Calu3 (cell line): ENCODE measurements at regions not wholly inside any gene's neighbourhood (a gene's known extent, or its start where the extent isn't known, plus 50 kb on each side); places are given as distances from the start of the nearest gene placed in this dataset.

ENCODE experiments used
- BruUV-seq: library from RNA; stranded (reverse); fragments of 400-500 nt; replicated peaks from 2 replicates; lab custom pipeline; 2021; lab: Mats Ljungman, UMichigan
- CTCF ChIA-PET: fragments of 300-600 bp; sonication (Branson Sonifier 250); formaldehyde crosslinking; loops from one replicate; lab custom pipeline; 2022; ENCODE audit warnings: antibody characterized with exemption; lab: Charles Lee
- DNase-seq: peaks from one replicate; pipeline ENCODE4 v3.0.0; 2022
- H3K27ac Mint-ChIP-seq: one replicate; pipeline ENCODE4 v1.8.0; 2022; ENCODE audit warnings: mixed read lengths; ENCODE audit not compliant: unreplicated experiment
- H3K27me3 Mint-ChIP-seq: one replicate; pipeline ENCODE4 v1.8.0; 2022; ENCODE audit warnings: mixed read lengths; ENCODE audit not compliant: unreplicated experiment
- H3K36me3 Mint-ChIP-seq: one replicate; pipeline ENCODE4 v1.8.0; 2022; ENCODE audit warnings: mild to moderate bottlenecking, moderate library complexity, mixed read lengths; ENCODE audit not compliant: insufficient read depth, unreplicated experiment
- H3K4me1 Mint-ChIP-seq: one replicate; pipeline ENCODE4 v1.8.0; 2022; ENCODE audit warnings: mild to moderate bottlenecking, low read depth, mixed read lengths; ENCODE audit not compliant: unreplicated experiment
- H3K4me3 Mint-ChIP-seq: one replicate; pipeline ENCODE4 v1.8.0; 2022; ENCODE audit warnings: mild to moderate bottlenecking, low read depth, moderate library complexity, mixed read lengths; ENCODE audit not compliant: unreplicated experiment
- H3K9me3 Mint-ChIP-seq: one replicate; pipeline ENCODE4 v1.8.0; 2022; ENCODE audit warnings: low read depth, mixed read lengths; ENCODE audit not compliant: unreplicated experiment
- intact Hi-C: fragments of 100-400 bp; cut with micrococcal nuclease; formaldehyde crosslinking; loops from one replicate; pipeline ENCODE4 v1.10.0; 2022; ENCODE audit not compliant: unreplicated experiment
- TF ChIP-seq, protein P1 (sequence below): fragments of 200-600 bp; IDR thresholded peaks from one replicate; pipeline ENCODE4 v1.8.0; 2022; ENCODE audit warnings: antibody characterized with exemption; ENCODE audit not compliant: unreplicated experiment

GRCh38 chr16:74035816-74036215 is 260.8 kb upstream of the PSMD7 start:
- Mint-ChIP-seq H3K4me1 (no peaks in the 10 kb centered on the region), H3K4me3 (no peak overlapping the region), H3K27me3 (peaks cover 28% of the 10 kb centered on the region), H3K36me3 (no peaks in the 10 kb centered on the region), H3K9me3 (no peaks in the 10 kb centered on the region), H3K27ac (no peak overlapping the region)
- TF ChIP-seq, protein P1, sequence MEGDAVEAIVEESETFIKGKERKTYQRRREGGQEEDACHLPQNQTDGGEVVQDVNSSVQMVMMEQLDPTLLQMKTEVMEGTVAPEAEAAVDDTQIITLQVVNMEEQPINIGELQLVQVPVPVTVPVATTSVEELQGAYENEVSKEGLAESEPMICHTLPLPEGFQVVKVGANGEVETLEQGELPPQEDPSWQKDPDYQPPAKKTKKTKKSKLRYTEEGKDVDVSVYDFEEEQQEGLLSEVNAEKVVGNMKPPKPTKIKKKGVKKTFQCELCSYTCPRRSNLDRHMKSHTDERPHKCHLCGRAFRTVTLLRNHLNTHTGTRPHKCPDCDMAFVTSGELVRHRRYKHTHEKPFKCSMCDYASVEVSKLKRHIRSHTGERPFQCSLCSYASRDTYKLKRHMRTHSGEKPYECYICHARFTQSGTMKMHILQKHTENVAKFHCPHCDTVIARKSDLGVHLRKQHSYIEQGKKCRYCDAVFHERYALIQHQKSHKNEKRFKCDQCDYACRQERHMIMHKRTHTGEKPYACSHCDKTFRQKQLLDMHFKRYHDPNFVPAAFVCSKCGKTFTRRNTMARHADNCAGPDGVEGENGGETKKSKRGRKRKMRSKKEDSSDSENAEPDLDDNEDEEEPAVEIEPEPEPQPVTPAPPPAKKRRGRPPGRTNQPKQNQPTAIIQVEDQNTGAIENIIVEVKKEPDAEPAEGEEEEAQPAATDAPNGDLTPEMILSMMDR: peak; percentile 37
- intact Hi-C loops: loop anchor here (1.0 to 10.0 kb wide), 5 partner anchors 79 to 1531 kb away; no protein-coding TSS in a partner anchor
- DNase-seq: peak; percentile 22
- no TSS peak for BruUV-seq
- CTCF ChIA-PET: interaction anchor here (0.7 to 2.0 kb wide), 5 partner anchors 12 to 240 kb away, joined by 3 to 7 read pairs (median 4); no protein-coding TSS in a partner anchor

DNA sequence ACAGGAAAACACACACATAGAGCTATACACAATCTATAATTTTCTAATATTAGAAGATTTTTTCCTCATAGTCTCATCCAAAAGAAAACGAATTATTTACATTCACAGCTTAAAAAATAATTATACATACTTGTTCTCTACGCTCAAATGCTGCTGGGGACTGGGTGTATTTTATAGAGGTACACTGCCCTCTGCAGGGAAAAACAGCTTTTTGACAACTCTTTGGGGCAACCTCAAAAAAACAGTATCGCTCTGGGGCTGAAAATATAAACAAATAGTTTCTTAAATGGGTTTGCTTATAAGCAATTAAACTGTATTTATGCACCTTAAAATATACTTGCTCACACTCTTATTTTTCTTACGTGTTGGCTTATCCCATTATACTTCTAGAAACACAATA is 261.8 kb upstream of the PSMD7 start:
- Mint-ChIP-seq H3K9me3 (no peaks in the 10 kb centered on the region), H3K27ac (no peak overlapping the region), H3K36me3 (no peaks in the 10 kb centered on the region), H3K4me3 (no peak overlapping the region), H3K27me3 (peaks cover 20% of the 10 kb centered on the region), H3K4me1 (no peaks in the 10 kb centered on the region)
- no TSS peak for BruUV-seq
- DNase-seq: peak; percentile 36
- intact Hi-C loops: loop anchor here (1.0 to 10.0 kb wide), 6 partner anchors 78 to 1530 kb away; no protein-coding TSS in a partner anchor
- CTCF ChIA-PET: interaction anchor here (0.9 to 2.0 kb wide), 9 partner anchors 11 to 241 kb away, joined by 3 to 7 read pairs (median 4); no protein-coding TSS in a partner anchor
- TF ChIP-seq, protein P1: no peak

- no peak for DNase-seq
- Mint-ChIP-seq H3K9me3 (no peaks in the 10 kb centered on the region), H3K36me3 (no peaks in the 10 kb centered on the region), H3K4me1 (no peaks in the 10 kb centered on the region), H3K4me3 (no peak overlapping the region), H3K27ac (no peak overlapping the region), H3K27me3 (peaks cover 14% of the 10 kb centered on the region)
- TF ChIP-seq, protein P1: no peak
- BruUV-seq: no TSS peak
- CTCF ChIA-PET: interaction anchor here (1.0 to 2.0 kb wide), 7 partner anchors 15 to 241 kb away, joined by 3 to 7 read pairs (median 5); no protein-coding TSS in a partner anchor
- intact Hi-C loops: loop anchor here (2.0 to 10.0 kb wide), 5 partner anchors 77 to 1529 kb away; no protein-coding TSS in a partner anchor
Observed at GRCh38 chr16:74034200-74034599, 262.4 kb upstream of the PSMD7 start.

DNA sequence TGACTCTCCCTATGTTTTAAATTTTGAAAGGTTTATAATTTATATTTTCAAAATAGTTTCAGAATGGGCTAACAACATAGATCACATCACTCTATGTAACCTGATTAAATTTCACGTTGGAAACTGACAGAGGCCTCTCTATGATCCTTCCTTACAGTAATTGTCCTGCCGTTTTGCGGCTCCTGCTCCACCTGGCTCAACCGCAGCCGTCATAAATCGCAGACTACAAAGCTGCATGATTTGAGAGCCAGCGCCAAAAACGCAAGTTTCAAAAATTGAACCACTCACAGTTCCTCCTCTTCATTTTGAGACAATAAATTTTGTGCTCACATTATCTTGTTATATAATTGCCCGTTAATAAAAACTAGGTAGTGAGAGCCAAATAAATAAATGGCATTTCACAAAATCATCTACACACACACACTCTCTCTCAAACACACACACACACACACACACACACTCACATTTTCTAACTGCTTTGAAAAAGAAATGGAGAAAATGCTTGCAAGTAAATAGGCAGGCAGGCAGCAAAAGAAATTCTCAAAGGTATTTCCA is 263.1 kb upstream of the PSMD7 start:
- Mint-ChIP-seq H3K4me3 (no peak overlapping the region), H3K27me3 (peaks cover 19% of the 10 kb centered on the region), H3K36me3 (no peaks in the 10 kb centered on the region), H3K9me3 (no peaks in the 10 kb centered on the region), H3K27ac (no peak overlapping the region), H3K4me1 (no peaks in the 10 kb centered on the region)
- no TSS peak for BruUV-seq
- TF ChIP-seq, protein P1: no peak
- DNase-seq: no peak
- CTCF ChIA-PET: interaction anchor here (1.9 kb wide), 1 partner anchor 155 kb away, joined by 7 read pairs; no protein-coding TSS in a partner anchor
- intact Hi-C loops: loop anchor here (5.0 to 10.0 kb wide), 3 partner anchors 159 to 1529 kb away; no protein-coding TSS in a partner anchor
